ENCODE measurements at regions not wholly inside any gene's neighbourhood (a gene's known extent, or its start where the extent isn't known, plus 50 kb on each side); places are given as distances from the start of the nearest gene placed in this dataset.
"Not testable (repeated sequence)": the region's sequence is repeated elsewhere in the genome, so short reads cannot be mapped to it uniquely, and the experiment has no call there.

- 71% methylated on average over 3 of the region's 3 CpGs for WGBS
Observed at GRCh38 chr4:82097504-82097903, 276.3 kb downstream of the HNRNPD start.

GRCh38 chr4:82090717-82091116, 283.1 kb downstream of the HNRNPD start:
- intact Hi-C loops (cut with DNase I) = no loop called here
- TF ChIP-seq EP300 (IDR thresholded peaks at IDR 0.05) (no peak), CTCF (IDR thresholded peaks at IDR 0.05) (no peak), POLR2AphosphoS5 (IDR thresholded peaks at IDR 0.05) (no peak), POLR2A (IDR thresholded peaks at IDR 0.05; ENCODE audit: low read depth) (no peak)

More at GRCh38 chr4:82097504-82097903, 276.3 kb downstream of the HNRNPD start:
- peaks cover 0 to 6% (median 2%) of the 10 kb centered on the region in 4 donors for H3K4me1 ChIP-seq
- no peaks in the 10 kb centered on the region for H3K36me3 ChIP-seq
- H3K4me3 ChIP-seq = no peak overlapping the region
- no peak for DNase-seq (ENCODE audit: extremely low spot score)
- intact Hi-C loops (cut with DNase I) = no loop called here
- H3K27me3 ChIP-seq = no peaks in the 10 kb centered on the region
- no peaks in the 10 kb centered on the region for H3K9me3 ChIP-seq
- H3K27ac ChIP-seq (replicated peaks in 1 of 4) = no peak overlapping the region
- TF ChIP-seq POLR2AphosphoS5 (IDR thresholded peaks at IDR 0.05) (no peak), CTCF (IDR thresholded peaks at IDR 0.05) (no peak), EP300 (IDR thresholded peaks at IDR 0.05) (no peak)

DNA sequence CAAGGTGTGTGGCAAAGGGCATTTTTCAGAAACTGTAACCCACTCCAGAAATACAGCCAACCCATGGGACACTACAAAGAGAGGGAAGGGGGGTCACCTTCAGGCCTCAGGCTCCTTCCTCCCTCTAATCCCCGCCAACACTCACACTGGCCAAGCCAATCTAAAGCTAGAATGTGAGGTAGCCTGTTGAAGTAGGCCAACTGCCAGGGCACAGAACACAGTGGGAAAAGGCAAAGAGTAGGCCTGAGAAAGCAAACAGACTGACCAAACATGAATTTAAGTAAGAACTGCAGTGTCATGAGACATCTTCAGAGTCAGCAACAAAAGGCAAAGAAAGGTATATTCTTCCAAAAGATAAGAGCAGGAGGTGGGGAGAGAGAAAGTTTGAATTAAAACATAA, 289.0 kb downstream of the HNRNPD start:
- no peak for DNase-seq (ENCODE audit: extremely low spot score)
- no peaks in the 10 kb centered on the region for H3K4me1 ChIP-seq
- TF ChIP-seq CTCF (IDR thresholded peaks at IDR 0.05) = no peak
- no peak for TF ChIP-seq POLR2AphosphoS5 (IDR thresholded peaks at IDR 0.05)
- TF ChIP-seq POLR2A (IDR thresholded peaks at IDR 0.05; ENCODE audit: low read depth) = no peak
- H3K9me3 ChIP-seq = no peaks in the 10 kb centered on the region
- no peak overlapping the region for H3K27ac ChIP-seq (replicated peaks in 1 of 4)
- H3K4me3 ChIP-seq = no peak overlapping the region
- WGBS = 56% methylated on average over 1 of the region's 1 CpG
- H3K36me3 ChIP-seq = no peaks in the 10 kb centered on the region
- H3K27me3 ChIP-seq = no peaks in the 10 kb centered on the region
- intact Hi-C loops (cut with DNase I) = no loop called here

More at GRCh38 chr4:82090717-82091116, 283.1 kb downstream of the HNRNPD start:
- no peak overlapping the region for H3K27ac ChIP-seq (replicated peaks in 1 of 4)
- H3K9me3 ChIP-seq = no peaks in the 10 kb centered on the region
- H3K4me1 ChIP-seq = no peaks in the 10 kb centered on the region
- DNase-seq (ENCODE audit: extremely low spot score) = no peak
- H3K27me3 ChIP-seq = no peaks in the 10 kb centered on the region
- H3K36me3 ChIP-seq = no peaks in the 10 kb centered on the region
- H3K4me3 ChIP-seq = no peak overlapping the region
- WGBS = 53% methylated on average over 2 of the region's 2 CpGs

DNA sequence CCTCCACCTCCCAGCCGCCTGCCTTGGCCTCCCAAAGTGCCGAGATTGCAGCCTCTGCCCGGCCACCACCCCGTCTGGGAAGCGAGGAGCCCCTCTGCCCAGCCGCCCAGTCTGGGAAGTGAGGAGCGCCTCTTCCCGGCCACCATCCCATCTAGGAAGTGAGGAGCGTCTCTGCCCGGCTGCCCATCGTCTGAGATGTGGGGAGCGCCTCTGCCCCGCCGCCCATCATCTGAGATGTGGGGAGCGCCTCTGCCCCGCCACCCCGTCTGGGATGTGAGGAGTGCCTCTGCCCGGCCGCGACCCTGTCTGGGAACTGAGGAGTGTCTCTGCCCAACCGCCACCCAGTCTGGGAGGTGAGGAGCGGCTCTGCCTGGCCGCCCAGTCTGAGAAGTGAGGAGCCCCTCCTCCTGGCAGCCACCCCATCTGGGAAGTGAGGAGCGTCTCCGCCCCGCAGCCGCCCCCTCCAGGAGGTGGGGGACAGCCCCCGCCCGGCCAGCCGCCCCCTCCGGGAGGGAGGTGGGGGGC, 296.3 kb downstream of the HNRNPD start:
- H3K4me1 ChIP-seq; H3K36me3 ChIP-seq; DNase-seq (ENCODE audit: extremely low spot score); H3K27me3 ChIP-seq; H3K4me3 ChIP-seq; intact Hi-C loops (cut with DNase I); H3K9me3 ChIP-seq; H3K27ac ChIP-seq (replicated peaks in 1 of 4): not testable (repeated sequence)
- 81% methylated on average over 10 of the region's 31 CpGs for WGBS

DNA sequence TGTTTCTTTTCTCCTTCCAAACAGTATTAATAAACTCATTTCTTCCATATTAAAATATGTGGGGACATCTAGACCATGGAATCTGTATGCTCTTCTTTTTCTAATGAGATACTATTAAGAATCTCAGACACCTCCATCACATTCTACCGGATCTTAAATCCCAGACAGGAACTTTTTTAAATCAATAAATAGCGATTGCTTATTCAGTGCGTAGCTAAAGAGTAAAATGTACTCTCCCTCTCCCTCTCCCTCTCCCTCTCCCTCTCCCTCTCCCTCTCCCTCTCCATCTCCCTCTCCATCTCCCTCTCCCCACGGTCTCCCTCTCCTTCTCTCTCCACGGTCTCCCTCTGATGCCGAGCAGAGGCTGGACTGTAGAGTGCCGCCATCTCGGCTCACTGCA, 297.0 kb downstream of the HNRNPD start:
- 89% methylated on average over 8 of the region's 8 CpGs for WGBS

More for the DNA sequence above, 297.0 kb downstream of the HNRNPD start:
- intact Hi-C loops (cut with DNase I) = no loop called here
- no peak for DNase-seq (ENCODE audit: extremely low spot score)
- no peak overlapping the region for H3K27ac ChIP-seq (replicated peaks in 1 of 4)
- TF ChIP-seq CTCF (IDR thresholded peaks at IDR 0.05) = no peak
- no peak for TF ChIP-seq POLR2A (IDR thresholded peaks at IDR 0.05; ENCODE audit: low read depth)
- TF ChIP-seq POLR2AphosphoS5 (IDR thresholded peaks at IDR 0.05) = no peak
- TF ChIP-seq EP300 (IDR thresholded peaks at IDR 0.05) = no peak
- no peaks in the 10 kb centered on the region for H3K4me1 ChIP-seq
- H3K36me3 ChIP-seq = no peaks in the 10 kb centered on the region
- no peaks in the 10 kb centered on the region for H3K9me3 ChIP-seq
- H3K4me3 ChIP-seq = no peak overlapping the region
- no peaks in the 10 kb centered on the region for H3K27me3 ChIP-seq
